Activated naive CD4-positive, alpha-beta T cell treated with anti-CD3 and anti-CD28 coated beads for 36 hours (primary cell): ENCODE measurements at regions not wholly inside any gene's neighbourhood (a gene's known extent, or its start where the extent isn't known, plus 50 kb on each side); places are given as distances from the start of the nearest gene placed in this dataset.

Experiments
- CTCF ChIA-PET: fragments of 350-600 bp; sonication (Branson Sonifier 250); formaldehyde crosslinking; loops from one replicate; lab custom pipeline; 2021; ENCODE audit warnings: antibody characterized with exemption; lab: Charles Lee
- DNase-seq: peaks from one replicate; pipeline ENCODE4 v3.0.0-alpha.2; 2020
- H3K27ac Mint-ChIP-seq: one replicate; pipeline ENCODE4 v1.8.0; 2021; ENCODE audit warnings: mild to moderate bottlenecking, mixed read lengths
- H3K27me3 Mint-ChIP-seq: one replicate; pipeline ENCODE4 v1.8.0; 2021; ENCODE audit warnings: low read depth, mixed read lengths
- H3K36me3 Mint-ChIP-seq: one replicate; pipeline ENCODE4 v1.8.0; 2021; ENCODE audit warnings: low read depth, mixed read lengths
- H3K4me1 Mint-ChIP-seq: one replicate; pipeline ENCODE4 v1.8.0; 2021; ENCODE audit warnings: low read depth, mixed read lengths
- H3K4me3 Mint-ChIP-seq: one replicate; pipeline ENCODE4 v1.8.0; 2021; ENCODE audit warnings: mild to moderate bottlenecking, moderate library complexity, mixed read lengths
- H3K9me3 Mint-ChIP-seq: one replicate; pipeline ENCODE4 v1.8.0; 2021; ENCODE audit warnings: mixed read lengths
- intact Hi-C: fragments of 100-400 bp; cut with micrococcal nuclease; formaldehyde crosslinking; loops from one replicate; pipeline ENCODE4 v1.15.1; 2023

GRCh38 chr6:77151241-77151640 lies 312.1 kb downstream of the HTR1B start:
- H3K36me3 Mint-ChIP-seq, result no peaks in the 10 kb centered on the region
- no peaks in the 10 kb centered on the region for H3K4me1 Mint-ChIP-seq
- H3K4me3 Mint-ChIP-seq, result no peak overlapping the region
- H3K27me3 Mint-ChIP-seq, result no peaks in the 10 kb centered on the region
- peaks cover 2% of the 10 kb centered on the region for H3K9me3 Mint-ChIP-seq
- no peak for DNase-seq
- CTCF ChIA-PET, result no interaction called here
- intact Hi-C loops, result no loop called here
- H3K27ac Mint-ChIP-seq, result no peak overlapping the region

GRCh38 chr6:77150736-77151135 lies 312.6 kb downstream of the HTR1B start:
- H3K36me3 Mint-ChIP-seq, result no peaks in the 10 kb centered on the region
- intact Hi-C loops, result no loop called here
- DNase-seq, result no peak
- no peaks in the 10 kb centered on the region for H3K4me1 Mint-ChIP-seq
- CTCF ChIA-PET, result no interaction called here
- peaks cover 2% of the 10 kb centered on the region for H3K9me3 Mint-ChIP-seq
- no peak overlapping the region for H3K27ac Mint-ChIP-seq
- H3K4me3 Mint-ChIP-seq, result no peak overlapping the region
- no peaks in the 10 kb centered on the region for H3K27me3 Mint-ChIP-seq

GRCh38 chr6:77145244-77145643 lies 318.0 kb downstream of the HTR1B start:
- intact Hi-C loops, result no loop called here
- Mint-ChIP-seq H3K4me3 (no peak overlapping the region), H3K4me1 (no peaks in the 10 kb centered on the region), H3K27ac (no peak overlapping the region), H3K27me3 (no peaks in the 10 kb centered on the region), H3K9me3 (peaks cover 2% of the 10 kb centered on the region), H3K36me3 (no peaks in the 10 kb centered on the region)
- no peak for DNase-seq
- CTCF ChIA-PET, result no interaction called here

GRCh38 chr6:77143659-77144447 lies 319.4 kb downstream of the HTR1B start:
- Mint-ChIP-seq H3K27ac (no peak overlapping the region), H3K4me3 (no peak overlapping the region), H3K4me1 (no peaks in the 10 kb centered on the region), H3K27me3 (no peaks in the 10 kb centered on the region), H3K36me3 (no peaks in the 10 kb centered on the region), H3K9me3 (peaks cover 2% of the 10 kb centered on the region)
- no peak for DNase-seq
- intact Hi-C loops, result no loop called here
- CTCF ChIA-PET, result no interaction called here

GRCh38 chr6:77136086-77136485 lies 327.2 kb downstream of the HTR1B start:
- Mint-ChIP-seq H3K36me3 (no peaks in the 10 kb centered on the region), H3K9me3 (no peaks in the 10 kb centered on the region), H3K27me3 (no peaks in the 10 kb centered on the region), H3K4me1 (no peaks in the 10 kb centered on the region), H3K4me3 (no peak overlapping the region), H3K27ac (no peak overlapping the region)
- no peak for DNase-seq
- intact Hi-C loops, result no loop called here
- CTCF ChIA-PET, result no interaction called here

- H3K4me1 Mint-ChIP-seq, result no peaks in the 10 kb centered on the region
- no peak overlapping the region for H3K4me3 Mint-ChIP-seq
- no peaks in the 10 kb centered on the region for H3K36me3 Mint-ChIP-seq
- H3K9me3 Mint-ChIP-seq, result peaks cover 8% of the 10 kb centered on the region
- intact Hi-C loops, result no loop called here
- no peak overlapping the region for H3K27ac Mint-ChIP-seq
- CTCF ChIA-PET, result no interaction called here
- H3K27me3 Mint-ChIP-seq, result no peaks in the 10 kb centered on the region
- no peak for DNase-seq
Measured at GRCh38 chr6:77133031-77133430, 330.3 kb downstream of the HTR1B start.

- Mint-ChIP-seq H3K27ac (no peak overlapping the region), H3K36me3 (no peaks in the 10 kb centered on the region), H3K4me3 (no peak overlapping the region), H3K4me1 (no peaks in the 10 kb centered on the region), H3K9me3 (peaks cover 16% of the 10 kb centered on the region), H3K27me3 (no peaks in the 10 kb centered on the region)
- intact Hi-C loops, result no loop called here
- DNase-seq, result no peak
- CTCF ChIA-PET, result no interaction called here
Measured at GRCh38 chr6:77131426-77131825, 331.9 kb downstream of the HTR1B start.

GRCh38 chr6:77124604-77125003 lies 338.7 kb downstream of the HTR1B start:
- Mint-ChIP-seq H3K27ac (no peak overlapping the region), H3K9me3 (peaks cover 20% of the 10 kb centered on the region), H3K36me3 (no peaks in the 10 kb centered on the region), H3K27me3 (no peaks in the 10 kb centered on the region), H3K4me3 (no peak overlapping the region), H3K4me1 (no peaks in the 10 kb centered on the region)
- CTCF ChIA-PET, result no interaction called here
- intact Hi-C loops, result no loop called here
- no peak for DNase-seq

- Mint-ChIP-seq H3K27ac (no peak overlapping the region), H3K4me1 (no peaks in the 10 kb centered on the region), H3K27me3 (no peaks in the 10 kb centered on the region), H3K36me3 (no peaks in the 10 kb centered on the region), H3K9me3 (peaks cover 19% of the 10 kb centered on the region), H3K4me3 (no peak overlapping the region)
- CTCF ChIA-PET, result no interaction called here
- intact Hi-C loops, result no loop called here
- no peak for DNase-seq
Measured at GRCh38 chr6:77123527-77123926, 339.8 kb downstream of the HTR1B start.

- intact Hi-C loops, result no loop called here
- Mint-ChIP-seq H3K27ac (no peak overlapping the region), H3K27me3 (no peaks in the 10 kb centered on the region), H3K4me1 (no peaks in the 10 kb centered on the region), H3K36me3 (no peaks in the 10 kb centered on the region), H3K9me3 (no peaks in the 10 kb centered on the region), H3K4me3 (no peak overlapping the region)
- CTCF ChIA-PET, result no interaction called here
- no peak for DNase-seq
Measured at GRCh38 chr6:77106992-77107391, 356.3 kb downstream of the HTR1B start.

GRCh38 chr6:77105091-77105490 lies 358.2 kb downstream of the HTR1B start:
- H3K4me1 Mint-ChIP-seq, result no peaks in the 10 kb centered on the region
- intact Hi-C loops, result no loop called here
- H3K27me3 Mint-ChIP-seq, result no peaks in the 10 kb centered on the region
- CTCF ChIA-PET, result no interaction called here
- no peak overlapping the region for H3K4me3 Mint-ChIP-seq
- no peaks in the 10 kb centered on the region for H3K36me3 Mint-ChIP-seq
- H3K9me3 Mint-ChIP-seq, result peaks cover 1% of the 10 kb centered on the region
- DNase-seq, result no peak
- no peak overlapping the region for H3K27ac Mint-ChIP-seq

- Mint-ChIP-seq H3K4me1 (no peaks in the 10 kb centered on the region), H3K9me3 (peaks cover 1% of the 10 kb centered on the region), H3K36me3 (no peaks in the 10 kb centered on the region), H3K4me3 (no peak overlapping the region), H3K27me3 (no peaks in the 10 kb centered on the region), H3K27ac (no peak overlapping the region)
- intact Hi-C loops, result no loop called here
- no peak for DNase-seq
- CTCF ChIA-PET, result no interaction called here
Measured at GRCh38 chr6:77097940-77098339, 365.4 kb downstream of the HTR1B start.

- intact Hi-C loops, result no loop called here
- CTCF ChIA-PET, result no interaction called here
- Mint-ChIP-seq H3K36me3 (no peaks in the 10 kb centered on the region), H3K4me1 (no peaks in the 10 kb centered on the region), H3K27ac (no peak overlapping the region), H3K27me3 (no peaks in the 10 kb centered on the region), H3K9me3 (peaks cover 3% of the 10 kb centered on the region), H3K4me3 (no peak overlapping the region)
- no peak for DNase-seq
Measured at GRCh38 chr6:77095936-77096627, 367.2 kb downstream of the HTR1B start.
